GM12878 (cell line): ENCODE measurements at regions not wholly inside any gene's neighbourhood (a gene's known extent, or its start where the extent isn't known, plus 50 kb on each side); places are given as distances from the start of the nearest gene placed in this dataset.

Experiments
- ATAC-seq: fragments of 200-7000 bp; cut with Tn5 transposase; 3 replicates; pipeline ENCODE4 v1.9.1; 2020; ENCODE audit warnings: mild to moderate bottlenecking, moderate library complexity
- BruUV-seq: library from RNA; stranded (reverse); fragments of 400-500 nt; replicated peaks from 2 replicates; lab custom pipeline; 2021; lab: Mats Ljungman, UMichigan
- CTCF ChIA-PET: fragments of 300-600 bp; sonication (Branson Sonifier 250); formaldehyde crosslinking; extraction: SDS; loops from one replicate; lab custom pipeline; 2021; ENCODE audit warnings: inconsistent platforms; lab: Yijun Ruan, JAX
- POLR2A ChIA-PET: fragments of 350-600 bp; formaldehyde crosslinking; extraction: SDS; loops from one replicate; lab custom pipeline; 2021; ENCODE audit warnings: inconsistent platforms; lab: Charles Lee
- RAD21 ChIA-PET: fragments of 300-600 bp; sonication (Branson Sonifier 250); formaldehyde crosslinking; loops from one replicate; lab custom pipeline; 2023; ENCODE audit warnings: antibody characterized with exemption; ENCODE audit not compliant: unreplicated experiment; lab: Charles Lee
- SMC1A ChIA-PET: fragments of 300-600 bp; sonication (Branson Sonifier 250); formaldehyde crosslinking; loops from one replicate; lab custom pipeline; 2023; ENCODE audit not compliant: unreplicated experiment, uncharacterized antibody; lab: Charles Lee
- DNase-seq: peaks from one replicate; pipeline ENCODE4 v3.0.0-alpha.2; 2011; ENCODE audit warnings: low read depth, low spot score
- FAIRE-seq: peaks from 3 replicates; lab custom pipeline; 2011; peaks lifted over from hg19 to GRCh38; lab: Jason Lieb, UNC
- H2AFZ ChIP-seq: 2 replicates; pipeline ENCODE4 v1.6.0; 2011; ENCODE audit warnings: low read depth, low read length, control low read depth; ENCODE audit not compliant: control insufficient read depth
- H3K27ac ChIP-seq: 2 replicates; pipeline ENCODE4 v1.5.1; 2011; ENCODE audit warnings: control low read depth; ENCODE audit not compliant: control insufficient read depth, insufficient read depth
- H3K27me3 ChIP-seq, 2 experiments: replicated peaks in 1 of 2; 2 replicates each; pipeline versions ENCODE4 v1.6.0 to v1.6.1; 2011; ENCODE audit warnings: low read length in 1 of 2; ENCODE audit not compliant: control insufficient read depth in 2 of 2, insufficient read depth in 2 of 2
- H3K36me3 ChIP-seq, 2 experiments: 2 replicates each; pipeline ENCODE4 v1.5.1; 2011; ENCODE audit warnings: low read length in 1 of 2; ENCODE audit not compliant: control insufficient read depth in 2 of 2, insufficient read depth in 2 of 2
- H3K4me1 ChIP-seq: 2 replicates; pipeline ENCODE4 v1.6.1; 2011; ENCODE audit warnings: mild to moderate bottlenecking, low read length, moderate library complexity, mixed read lengths; ENCODE audit not compliant: control insufficient read depth, insufficient read depth
- H3K4me2 ChIP-seq: 2 replicates; pipeline ENCODE4 v1.6.0; 2011; ENCODE audit warnings: control low read depth; ENCODE audit not compliant: control insufficient read depth, insufficient read depth
- H3K4me3 ChIP-seq: fragments of 200-600 bp; sonication (generic); 2 replicates; pipeline ENCODE4 v1.5.1; 2016
- H3K79me2 ChIP-seq: 2 replicates; pipeline ENCODE4 v1.6.0; 2011; ENCODE audit warnings: low read length; ENCODE audit not compliant: control insufficient read depth, insufficient read depth
- H3K9ac ChIP-seq: 2 replicates; pipeline ENCODE4 v1.8.0; 2011; ENCODE audit warnings: low read length, control low read depth, mixed read lengths; ENCODE audit not compliant: control insufficient read depth, insufficient read depth
- H3K9me3 ChIP-seq: replicated peaks from 3 replicates; pipeline ENCODE4 v1.5.1; 2011; ENCODE audit warnings: mild to moderate bottlenecking, low read length; ENCODE audit not compliant: control insufficient read depth, insufficient read depth
- H4K20me1 ChIP-seq: 2 replicates; pipeline ENCODE4 v1.6.0; 2011; ENCODE audit not compliant: control insufficient read depth, insufficient read depth
- DPF2 ChIP-seq: fragments of 450-650 bp; IDR thresholded peaks from 2 replicates; pipeline ENCODE4 v1.6.1; 2017; ENCODE audit warnings: mild to moderate bottlenecking
- MTA2 ChIP-seq: fragments of 450-650 bp; IDR thresholded peaks from 2 replicates; pipeline ENCODE4 v1.6.1; 2016; ENCODE audit warnings: low read depth, mild to moderate bottlenecking, moderate library complexity
- SMAD5 ChIP-seq: IDR thresholded peaks from 2 replicates; pipeline ENCODE4 v1.6.1; 2016; ENCODE audit warnings: antibody characterized with exemption, low read depth
- SREBF1 ChIP-seq: IDR thresholded peaks from 2 replicates; pipeline ENCODE4 v1.6.1; 2012; ENCODE audit warnings: mild to moderate bottlenecking, low read length
- STAT1 ChIP-seq: fragments of 450-650 bp; conservative IDR thresholded peaks from 2 replicates; pipeline ENCODE4 v1.6.1; 2014; ENCODE audit warnings: antibody characterized with exemption, mild to moderate bottlenecking
- WGBS: methylation state at CpG from one replicate; pipeline ENCODE4 v1.1.6; 2016; ENCODE audit warnings: low lambda C conversion rate; ENCODE audit not compliant: insufficient replicate concordance, insufficient coverage; ENCODE audit errors: missing lambda C conversion rate; 5-methylcytosine and 5-hydroxymethylcytosine counted together
- in situ Hi-C: fragments of 300-500 bp; cut with MboI; formaldehyde crosslinking; loops from 9 replicates; pipeline ENCODE4 v1.14.3; 2018; ENCODE audit warnings: mixed read lengths
- intact Hi-C: fragments of 100-400 bp; cut with micrococcal nuclease; formaldehyde crosslinking; loops from one replicate; pipeline ENCODE4 v1.14.2; 2022; ENCODE audit not compliant: unreplicated experiment
- TF ChIP-seq, protein P1 (sequence below): IDR thresholded peaks from 2 replicates; pipeline ENCODE4 v1.6.1; 2011; ENCODE audit warnings: borderline replicate concordance, low read depth, mild to moderate bottlenecking, moderate library complexity, low read length; ENCODE audit not compliant: insufficient read depth, poor library complexity, severe bottlenecking
- TF ChIP-seq, protein P2 (sequence below): IDR thresholded peaks from 2 replicates; pipeline ENCODE4 v1.6.1; 2012; ENCODE audit warnings: low read depth, low read length, improper control_type of control experiment

DNA sequence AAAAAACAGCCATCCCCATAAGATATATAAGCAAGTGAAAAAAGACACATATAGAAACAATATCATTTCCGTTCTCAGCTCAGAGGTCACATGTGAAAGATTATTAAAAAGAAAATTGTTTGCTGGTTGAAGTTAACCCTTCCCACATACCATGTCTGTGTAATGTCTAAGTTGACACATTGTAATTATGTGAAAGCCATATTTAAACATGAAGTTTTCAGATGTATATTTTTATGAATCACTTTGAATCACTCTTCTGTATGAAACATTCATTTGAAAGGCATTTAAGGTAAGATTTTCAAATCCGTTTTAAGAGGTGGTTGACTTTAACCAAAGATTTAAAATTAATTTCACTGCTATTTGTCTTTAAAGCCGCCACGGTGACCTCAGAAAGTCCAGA, 441.9 kb downstream of the RND3 start:
- SMC1A ChIA-PET = interaction anchor here (1.5 kb wide), 1 partner anchor 31 kb away, joined by 3 read pairs; no protein-coding TSS in a partner anchor
- 31% methylated on average over 4 of the region's 4 CpGs for WGBS

DNA sequence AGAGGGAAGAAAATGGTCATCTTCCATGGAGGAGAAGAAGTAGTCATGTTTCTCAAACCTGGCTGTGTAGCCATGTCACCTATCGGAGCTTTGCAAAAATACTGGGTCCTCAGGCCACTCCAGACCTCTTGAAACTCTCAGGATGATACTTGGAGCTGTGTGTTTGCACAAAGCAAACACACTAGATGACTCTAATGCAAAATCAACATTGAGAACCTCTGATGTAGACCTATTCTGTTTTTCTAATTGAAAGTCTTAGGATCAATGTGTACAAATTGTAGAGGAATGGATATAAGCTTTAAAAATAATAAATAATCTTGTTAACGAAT, 444.3 kb downstream of the RND3 start:
- RAD21 ChIA-PET = no interaction called here
- no peaks in the 10 kb centered on the region for H3K4me1 ChIP-seq
- no peaks in the 10 kb centered on the region for H3K79me2 ChIP-seq
- H3K4me3 ChIP-seq = no peak overlapping the region
- no peaks in the 10 kb centered on the region for H3K36me3 ChIP-seq
- POLR2A ChIA-PET = no interaction called here
- DNase-seq (no peak), FAIRE-seq (no peak), ATAC-seq (no peak)
- no peak overlapping the region for H3K9ac ChIP-seq
- no peak overlapping the region for H3K27ac ChIP-seq
- no peaks in the 10 kb centered on the region for H3K9me3 ChIP-seq
- SMC1A ChIA-PET = interaction anchor here (0.9 kb wide), 1 partner anchor 9 kb away, joined by 3 read pairs; no protein-coding TSS in a partner anchor
- in situ Hi-C loops = no loop called here
- no peak for TF ChIP-seq STAT1
- no peak for TF ChIP-seq SMAD5
- TF ChIP-seq DPF2 = no peak
- TF ChIP-seq, protein P1, sequence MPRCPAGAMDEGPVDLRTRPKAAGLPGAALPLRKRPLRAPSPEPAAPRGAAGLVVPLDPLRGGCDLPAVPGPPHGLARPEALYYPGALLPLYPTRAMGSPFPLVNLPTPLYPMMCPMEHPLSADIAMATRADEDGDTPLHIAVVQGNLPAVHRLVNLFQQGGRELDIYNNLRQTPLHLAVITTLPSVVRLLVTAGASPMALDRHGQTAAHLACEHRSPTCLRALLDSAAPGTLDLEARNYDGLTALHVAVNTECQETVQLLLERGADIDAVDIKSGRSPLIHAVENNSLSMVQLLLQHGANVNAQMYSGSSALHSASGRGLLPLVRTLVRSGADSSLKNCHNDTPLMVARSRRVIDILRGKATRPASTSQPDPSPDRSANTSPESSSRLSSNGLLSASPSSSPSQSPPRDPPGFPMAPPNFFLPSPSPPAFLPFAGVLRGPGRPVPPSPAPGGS = no peak
- no peak for TF ChIP-seq MTA2
- no peak overlapping the region for H3K4me2 ChIP-seq
- H2AFZ ChIP-seq = no peak overlapping the region
- 23% methylated on average over 2 of the region's 2 CpGs for WGBS
- BruUV-seq = no TSS peak
- no peaks in the 10 kb centered on the region for H3K27me3 ChIP-seq
- H4K20me1 ChIP-seq = no peaks in the 10 kb centered on the region
- intact Hi-C loops = no loop called here
- CTCF ChIA-PET = interaction anchor here (1.2 kb wide), 1 partner anchor 18 kb away, joined by 3 read pairs; no protein-coding TSS in a partner anchor

More for the DNA sequence above, 441.9 kb downstream of the RND3 start:
- ChIA-PET RAD21 (no interaction called here), CTCF (no interaction called here), POLR2A (no interaction called here)
- Histone ChIP-seq H3K36me3 (no peaks in the 10 kb centered on the region), H3K4me1 (no peaks in the 10 kb centered on the region), H3K4me3 (no peak overlapping the region), H3K4me2 (no peak overlapping the region), H2AFZ (no peak overlapping the region), H3K27ac (no peak overlapping the region), H3K9ac (no peak overlapping the region), H4K20me1 (no peaks in the 10 kb centered on the region), H3K27me3 (no peaks in the 10 kb centered on the region), H3K9me3 (no peaks in the 10 kb centered on the region), H3K79me2 (no peaks in the 10 kb centered on the region)
- no peak for ATAC-seq
- no TSS peak for BruUV-seq
- FAIRE-seq = no peak
- TF ChIP-seq, protein P2, sequence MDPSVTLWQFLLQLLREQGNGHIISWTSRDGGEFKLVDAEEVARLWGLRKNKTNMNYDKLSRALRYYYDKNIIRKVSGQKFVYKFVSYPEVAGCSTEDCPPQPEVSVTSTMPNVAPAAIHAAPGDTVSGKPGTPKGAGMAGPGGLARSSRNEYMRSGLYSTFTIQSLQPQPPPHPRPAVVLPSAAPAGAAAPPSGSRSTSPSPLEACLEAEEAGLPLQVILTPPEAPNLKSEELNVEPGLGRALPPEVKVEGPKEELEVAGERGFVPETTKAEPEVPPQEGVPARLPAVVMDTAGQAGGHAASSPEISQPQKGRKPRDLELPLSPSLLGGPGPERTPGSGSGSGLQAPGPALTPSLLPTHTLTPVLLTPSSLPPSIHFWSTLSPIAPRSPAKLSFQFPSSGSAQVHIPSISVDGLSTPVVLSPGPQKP = no peak
- TF ChIP-seq SREBF1 = no peak
- in situ Hi-C loops (no loop called here), intact Hi-C loops (no loop called here)
- no peak for DNase-seq
